GM18909 (cell line): ENCODE measurements at regions not wholly inside any gene's neighbourhood (a gene's known extent, or its start where the extent isn't known, plus 50 kb on each side); places are given as distances from the start of the nearest gene placed in this dataset.
"Not testable (repeated sequence)": the region's sequence is repeated elsewhere in the genome, so short reads cannot be mapped to it uniquely, and the experiment has no call there.

Experiments used
- ATAC-seq: cut with Tn5 transposase; IDR thresholded peaks from one replicate; pipeline ENCODE4 v1.9.1; 2021; ENCODE audit warnings: mild to moderate bottlenecking; ENCODE audit not compliant: unreplicated experiment, poor library complexity

GRCh38 chr2:31739161-31739560 is 158.4 kb upstream of the SRD5A2 start:
- ATAC-seq, result no peak

GRCh38 chr2:31736695-31737454 is 156.1 kb upstream of the SRD5A2 start:
- ATAC-seq, result no peak

- no peak for ATAC-seq
Measured at GRCh38 chr2:31735716-31736115, 155.0 kb upstream of the SRD5A2 start.

- ATAC-seq, result no peak
Measured at GRCh38 chr2:31729442-31730092, 148.8 kb upstream of the SRD5A2 start.

- ATAC-seq, result no peak
Measured at GRCh38 chr2:31729065-31729439, 148.3 kb upstream of the SRD5A2 start.

GRCh38 chr2:31728406-31729064 is 147.8 kb upstream of the SRD5A2 start:
- ATAC-seq, result no peak

GRCh38 chr2:31726457-31726856 is 145.7 kb upstream of the SRD5A2 start:
- ATAC-seq, result no peak

GRCh38 chr2:31725444-31725843 is 144.7 kb upstream of the SRD5A2 start:
- ATAC-seq, result no peak

GRCh38 chr2:31711737-31712136 is 131.0 kb upstream of the SRD5A2 start:
- ATAC-seq, result no peak

GRCh38 chr2:31710121-31710520 is 129.4 kb upstream of the SRD5A2 start:
- ATAC-seq, result no peak

- no peak for ATAC-seq
Measured at GRCh38 chr2:31707992-31708391, 127.3 kb upstream of the SRD5A2 start.

- no peak for ATAC-seq
Measured at GRCh38 chr2:31704561-31705212, 123.9 kb upstream of the SRD5A2 start.

- ATAC-seq, result no peak
Measured at GRCh38 chr2:31703253-31703652, 122.5 kb upstream of the SRD5A2 start.

GRCh38 chr2:31698722-31699121 is 118.0 kb upstream of the SRD5A2 start:
- ATAC-seq, result no peak

GRCh38 chr2:31696068-31696467 is 115.3 kb upstream of the SRD5A2 start:
- no peak for ATAC-seq

GRCh38 chr2:31694444-31694843 is 113.7 kb upstream of the SRD5A2 start:
- no peak for ATAC-seq

- no peak for ATAC-seq
Measured at GRCh38 chr2:31693882-31694281, 113.1 kb upstream of the SRD5A2 start.

- no peak for ATAC-seq
Measured at GRCh38 chr2:31688282-31688681, 107.5 kb upstream of the SRD5A2 start.

- not testable (repeated sequence) for ATAC-seq
Measured at GRCh38 chr2:31683506-31683905, 102.8 kb upstream of the SRD5A2 start.

GRCh38 chr2:31675485-31675901 is 94.8 kb upstream of the SRD5A2 start:
- no peak for ATAC-seq

GRCh38 chr2:31674446-31674845 is 93.7 kb upstream of the SRD5A2 start:
- no peak for ATAC-seq
